HepG2 (cell line): ENCODE measurements at regions not wholly inside any gene's neighbourhood (a gene's known extent, or its start where the extent isn't known, plus 50 kb on each side); places are given as distances from the start of the nearest gene placed in this dataset.

ENCODE experiments used
- ATAC-seq: fragments of 200-7000 bp; cut with Tn5 transposase; 3 replicates; pipeline ENCODE4 v1.9.1; 2020; ENCODE audit warnings: mild to moderate bottlenecking, moderate library complexity
- BruUV-seq: library from RNA; stranded (reverse); fragments of 400-500 nt; replicated peaks from 2 replicates; lab custom pipeline; 2021; lab: Mats Ljungman, UMichigan
- CTCF ChIA-PET: fragments of 300-600 bp; formaldehyde crosslinking; extraction: SDS; loops from one replicate; lab custom pipeline; 2021; ENCODE audit warnings: low total read pairs, inconsistent platforms, low intra/inter-chr PET ratio; lab: Yijun Ruan, JAX
- POLR2A ChIA-PET: fragments of 350-600 bp; sonication (Branson Sonifier 250); formaldehyde crosslinking; loops from one replicate; lab custom pipeline; 2020; ENCODE audit warnings: antibody characterized with exemption, inconsistent platforms; lab: Yijun Ruan, JAX
- DNase-seq: peaks from one replicate; pipeline ENCODE4 v3.0.0-alpha.2; 2015; ENCODE audit warnings: low spot score
- FAIRE-seq: peaks from 3 replicates; lab custom pipeline; 2011; peaks lifted over from hg19 to GRCh38; lab: Jason Lieb, UNC
- H2AFZ ChIP-seq: one replicate; pipeline ENCODE4 v1.6.1; 2011; ENCODE audit warnings: low read length, inconsistent platforms
- H3K27ac ChIP-seq: fragments of 300-600 bp; 3 replicates; pipeline ENCODE4 v1.8.0; 2011; ENCODE audit warnings: mixed run types, mild to moderate bottlenecking, mixed read lengths, low read length, inconsistent platforms; ENCODE audit not compliant: insufficient read depth; ENCODE audit errors: extremely low read length
- H3K27me3 ChIP-seq, 2 experiments: fragments of 200-600 bp in 1 of 2; 2 replicates in 1 of 2; 3 replicates in 1 of 2; pipeline versions ENCODE4 v1.6.0 to v1.8.0; 2011; ENCODE audit warnings: low read length in 2 of 2, mild to moderate bottlenecking in 2 of 2, moderate library complexity in 2 of 2, inconsistent platforms in 1 of 2; ENCODE audit not compliant: insufficient read depth in 2 of 2, control insufficient read depth in 1 of 2
- H3K36me3 ChIP-seq, 2 experiments: fragments of 200-600 bp in 1 of 2; replicated peaks in 1 of 2; 2 replicates in 1 of 2; 3 replicates in 1 of 2; pipeline versions ENCODE4 v1.5.1 to v1.8.0; 2011; ENCODE audit warnings: low read length in 2 of 2, inconsistent platforms in 1 of 2; ENCODE audit not compliant: insufficient read depth in 2 of 2, control insufficient read depth in 1 of 2
- H3K4me1 ChIP-seq: 2 replicates; pipeline ENCODE4 v1.5.1; 2012; ENCODE audit warnings: low read length, inconsistent platforms; ENCODE audit not compliant: insufficient read depth
- H3K4me2 ChIP-seq: 2 replicates; pipeline ENCODE4 v1.6.0; 2011; ENCODE audit warnings: low read depth, low read length, inconsistent platforms
- H3K4me3 ChIP-seq, 3 experiments: fragments of 200-600 bp in 1 of 3; sonication (generic), shearing (Covaris generic) in 1 of 3; replicated peaks in 1 of 3; 2 replicates each; pipeline ENCODE4 v1.5.1; 2011 to 2016; ENCODE audit warnings: low read length in 3 of 3, inconsistent platforms in 2 of 3, low read depth in 2 of 3, mild to moderate bottlenecking in 2 of 3, control low read depth in 1 of 3, mixed read lengths in 1 of 3; ENCODE audit not compliant: insufficient read depth in 1 of 3
- H3K79me2 ChIP-seq: one replicate; pipeline ENCODE4 v1.6.1; 2011; ENCODE audit warnings: low read length, inconsistent platforms; ENCODE audit not compliant: insufficient read depth
- H3K9ac ChIP-seq: 2 replicates; pipeline ENCODE4 v1.6.0; 2011; ENCODE audit warnings: mild to moderate bottlenecking, low read depth, low read length, inconsistent platforms; ENCODE audit not compliant: insufficient read depth
- H3K9me3 ChIP-seq: 2 replicates; pipeline ENCODE4 v1.5.1; 2012; ENCODE audit warnings: mild to moderate bottlenecking, low read length
- H4K20me1 ChIP-seq: 2 replicates; pipeline ENCODE4 v1.6.0; 2011; ENCODE audit warnings: inconsistent platforms, mild to moderate bottlenecking, low read length, moderate library complexity; ENCODE audit not compliant: insufficient read depth
- EEA1 ChIP-seq: sonication (generic); formaldehyde crosslinking; IDR thresholded peaks from 2 replicates; pipeline ENCODE4 v1.5.1; 2020; ENCODE audit warnings: mild to moderate bottlenecking, missing genetic modification reagents, borderline replicate concordance
- EP300 ChIP-seq, 3 experiments: sonication (generic) in 1 of 3; formaldehyde crosslinking in 1 of 3; IDR thresholded peaks; 2 replicates each; pipeline versions ENCODE4 v1.5.1 to v1.6.1; 2011 to 2020; ENCODE audit warnings: low read depth in 2 of 3, low read length in 2 of 3, borderline replicate concordance in 1 of 3, improper control_type of control experiment in 1 of 3, mild to moderate bottlenecking in 1 of 3, missing genetic modification reagents in 1 of 3, moderate library complexity in 1 of 3
- FOXP1 ChIP-seq, 2 experiments: fragments of 450-650 bp in 1 of 2; IDR thresholded peaks; 2 replicates each; pipeline ENCODE4 v1.6.1; 2017 to 2018; ENCODE audit warnings: antibody characterized with exemption in 1 of 2
- HOXA5 ChIP-seq: sonication (generic); formaldehyde crosslinking; IDR thresholded peaks from 2 replicates; pipeline ENCODE4 v1.4.0; 2020; ENCODE audit warnings: missing genetic modification reagents
- NFKB2 ChIP-seq: sonication (generic); formaldehyde crosslinking; IDR thresholded peaks from 2 replicates; pipeline ENCODE4 v1.4.0; 2020; ENCODE audit warnings: missing genetic modification reagents, borderline replicate concordance
- PAX8 ChIP-seq: sonication (generic); formaldehyde crosslinking; IDR thresholded peaks from 2 replicates; pipeline ENCODE4 v1.8.0; 2022; ENCODE audit warnings: mild to moderate bottlenecking, missing genetic modification reagents, borderline replicate concordance
- RBM39 ChIP-seq: fragments of 200-400 bp; formaldehyde crosslinking; IDR thresholded peaks from one replicate; pipeline ENCODE4 v1.6.1; 2018; ENCODE audit warnings: antibody characterized with exemption, mild to moderate bottlenecking, low read depth, low read length; ENCODE audit not compliant: poor library complexity, severe bottlenecking
- REXO4 ChIP-seq: sonication (generic); formaldehyde crosslinking; IDR thresholded peaks from 2 replicates; pipeline ENCODE4 v1.8.0; 2022; ENCODE audit warnings: missing genetic modification reagents, mild to moderate bottlenecking, borderline replicate concordance
- SIN3B ChIP-seq: fragments of 150-350 bp; IDR thresholded peaks from 2 replicates; pipeline ENCODE4 v1.6.1; 2014; ENCODE audit warnings: low read length
- YEATS4 ChIP-seq: sonication (generic); formaldehyde crosslinking; IDR thresholded peaks from 2 replicates; pipeline ENCODE4 v1.4.0; 2020; ENCODE audit warnings: missing genetic modification reagents, borderline replicate concordance
- ZBTB8A ChIP-seq: sonication (generic); formaldehyde crosslinking; IDR thresholded peaks from 2 replicates; pipeline ENCODE4 v1.4.0; 2020; ENCODE audit warnings: mild to moderate bottlenecking, low read depth, missing genetic modification reagents, borderline replicate concordance
- ZMYM2 ChIP-seq: sonication (generic); formaldehyde crosslinking; IDR thresholded peaks from 2 replicates; pipeline ENCODE4 v1.8.0; 2022; ENCODE audit warnings: mild to moderate bottlenecking, missing genetic modification reagents
- ZNF331 ChIP-seq: sonication (generic); formaldehyde crosslinking; IDR thresholded peaks from 2 replicates; pipeline ENCODE4 v1.4.0; 2020; ENCODE audit warnings: missing genetic modification reagents
- ZNF333 ChIP-seq: sonication (generic); formaldehyde crosslinking; IDR thresholded peaks from 2 replicates; pipeline ENCODE4 v1.4.0; 2020; ENCODE audit warnings: mild to moderate bottlenecking, missing genetic modification reagents, borderline replicate concordance
- ZNF430 ChIP-seq: sonication (generic); formaldehyde crosslinking; IDR thresholded peaks from 2 replicates; pipeline ENCODE4 v1.9.0; 2021; ENCODE audit warnings: mild to moderate bottlenecking, missing genetic modification reagents
- ZNF788 ChIP-seq: sonication (generic); formaldehyde crosslinking; IDR thresholded peaks from 2 replicates; pipeline ENCODE4 v1.5.0; 2020; ENCODE audit warnings: mild to moderate bottlenecking, missing genetic modification reagents, borderline replicate concordance
- WGBS: methylation state at CpG from one replicate; pipeline ENCODE4 v1.1.6; 2017; ENCODE audit warnings: low lambda C conversion rate; 5-methylcytosine and 5-hydroxymethylcytosine counted together
- in situ Hi-C: cut with HindIII; loops from 2 replicates; pipeline ENCODE4 v1.10.0; 2017; ENCODE audit warnings: low pct_unique_long_range_greater_than_20kb; ENCODE audit not compliant: extremely low pct_ligation_motif_present
- intact Hi-C: fragments of 100-400 bp; cut with micrococcal nuclease; formaldehyde crosslinking; loops from one replicate; pipeline ENCODE4 v1.10.0; 2022; ENCODE audit not compliant: unreplicated experiment
- TF ChIP-seq, protein P1 (sequence below): conservative IDR thresholded peaks from 2 replicates; pipeline ENCODE4 v1.6.1; 2018; ENCODE audit warnings: missing genetic modification reagents

DNA sequence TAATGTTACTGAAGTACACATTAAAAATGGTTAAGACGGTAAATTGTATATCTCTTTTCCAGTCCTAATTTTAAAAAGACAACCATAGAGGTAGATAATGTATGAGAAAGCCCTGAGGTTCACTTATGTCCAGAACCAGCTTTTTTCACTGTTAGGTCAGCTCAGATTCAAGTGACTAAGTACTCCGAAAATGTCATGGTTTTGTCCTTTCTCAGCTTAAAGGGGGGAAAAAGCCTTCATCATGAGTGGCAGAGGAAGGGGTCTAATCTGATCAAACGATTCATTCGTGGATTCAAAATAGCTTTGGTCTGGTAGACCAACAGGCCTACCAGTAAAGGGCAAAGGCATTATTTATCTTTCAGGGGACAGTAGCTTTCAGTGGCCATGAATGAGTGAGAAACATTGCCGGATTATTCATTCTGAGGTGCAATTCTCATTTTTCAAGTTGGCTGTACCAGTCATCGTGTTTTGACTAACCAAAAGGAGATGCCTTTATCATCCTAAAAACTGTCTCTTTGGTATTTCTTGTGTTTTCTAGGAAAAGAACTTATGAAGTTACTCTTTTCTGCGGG is 208.4 kb downstream of the HHIPL2 start:
- POLR2A ChIA-PET = no interaction called here
- ATAC-seq = no peak

GRCh38 chr1:222335586-222335985 is 212.3 kb downstream of the HHIPL2 start:
- Histone ChIP-seq H3K36me3 (no peaks in the 10 kb centered on the region), H3K9me3 (no peaks in the 10 kb centered on the region), H3K4me2 (no peak overlapping the region), H3K27ac (no peak overlapping the region), H2AFZ (no peak overlapping the region), H3K27me3 (no peaks in the 10 kb centered on the region; a peak in 1 of 5 replicates), H3K9ac (no peak overlapping the region), H4K20me1 (no peaks in the 10 kb centered on the region), H3K79me2 (no peaks in the 10 kb centered on the region), H3K4me3 (no peak overlapping the region), H3K4me1 (no peaks in the 10 kb centered on the region)
- intact Hi-C loops = no loop called here
- WGBS = 5% methylated on average over 1 of the region's 1 CpG
- BruUV-seq = no TSS peak
- no peak for DNase-seq
- ChIA-PET CTCF (no interaction called here), POLR2A (no interaction called here)
- in situ Hi-C loops = no loop called here
- no peak for TF ChIP-seq EEA1
- TF ChIP-seq ZNF333 = no peak
- TF ChIP-seq ZBTB8A (CRISPR knock-in tag) = no peak
- no peak for TF ChIP-seq YEATS4 (CRISPR knock-in tag)
- TF ChIP-seq EP300 (IDR thresholded peaks at IDR 0.05; ENCODE audit: low read depth in 2 of 2, low read length in 2 of 2) = no peak
- TF ChIP-seq EP300 (CRISPR knock-in tag; IDR thresholded peaks at IDR 0.05; ENCODE audit: borderline replicate concordance) = no peak
- TF ChIP-seq ZNF788 (CRISPR knock-in tag) = no peak
- no peak for TF ChIP-seq RBM39
- TF ChIP-seq ZNF331 (CRISPR knock-in tag) = no peak
- no peak for FAIRE-seq
- ATAC-seq = no peak

More for the DNA sequence above, 208.4 kb downstream of the HHIPL2 start:
- CTCF ChIA-PET = no interaction called here
- H3K4me1 ChIP-seq = no peaks in the 10 kb centered on the region
- H2AFZ ChIP-seq = no peak overlapping the region
- no peak overlapping the region for H3K9ac ChIP-seq
- no TSS peak for BruUV-seq
- DNase-seq = no peak
- TF ChIP-seq REXO4 (no peak), PAX8 (CRISPR knock-in tag) (no peak), NFKB2 (no peak), FOXP1 (IDR thresholded peaks at IDR 0.05) (no peak), FOXP1 (CRISPR knock-in tag; IDR thresholded peaks at IDR 0.05) (no peak), ZNF430 (CRISPR knock-in tag) (no peak), HOXA5 (no peak), SIN3B (no peak), ZMYM2 (CRISPR knock-in tag) (no peak)
- TF ChIP-seq, protein P1, sequence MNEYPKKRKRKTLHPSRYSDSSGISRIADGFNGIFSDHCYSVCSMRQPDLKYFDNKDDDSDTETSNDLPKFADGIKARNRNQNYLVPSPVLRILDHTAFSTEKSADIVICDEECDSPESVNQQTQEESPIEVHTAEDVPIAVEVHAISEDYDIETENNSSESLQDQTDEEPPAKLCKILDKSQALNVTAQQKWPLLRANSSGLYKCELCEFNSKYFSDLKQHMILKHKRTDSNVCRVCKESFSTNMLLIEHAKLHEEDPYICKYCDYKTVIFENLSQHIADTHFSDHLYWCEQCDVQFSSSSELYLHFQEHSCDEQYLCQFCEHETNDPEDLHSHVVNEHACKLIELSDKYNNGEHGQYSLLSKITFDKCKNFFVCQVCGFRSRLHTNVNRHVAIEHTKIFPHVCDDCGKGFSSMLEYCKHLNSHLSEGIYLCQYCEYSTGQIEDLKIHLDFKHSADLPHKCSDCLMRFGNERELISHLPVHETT (CRISPR knock-in tag) = no peak
- intact Hi-C loops (no loop called here), in situ Hi-C loops (no loop called here)
- no peak for FAIRE-seq
- H3K9me3 ChIP-seq = no peaks in the 10 kb centered on the region
- no peak overlapping the region for H3K4me3 ChIP-seq
- H3K79me2 ChIP-seq = no peaks in the 10 kb centered on the region
- no peaks in the 10 kb centered on the region for H3K27me3 ChIP-seq
- no peak overlapping the region for H3K4me2 ChIP-seq
- 2% methylated on average over 7 of the region's 7 CpGs for WGBS
- H3K27ac ChIP-seq = no peak overlapping the region
- H3K36me3 ChIP-seq = no peaks in the 10 kb centered on the region
- H4K20me1 ChIP-seq = no peaks in the 10 kb centered on the region
